ENCODE measurements at regions not wholly inside any gene's neighbourhood (a gene's known extent, or its start where the extent isn't known, plus 50 kb on each side); places are given as distances from the start of the nearest gene placed in this dataset.

DNA sequence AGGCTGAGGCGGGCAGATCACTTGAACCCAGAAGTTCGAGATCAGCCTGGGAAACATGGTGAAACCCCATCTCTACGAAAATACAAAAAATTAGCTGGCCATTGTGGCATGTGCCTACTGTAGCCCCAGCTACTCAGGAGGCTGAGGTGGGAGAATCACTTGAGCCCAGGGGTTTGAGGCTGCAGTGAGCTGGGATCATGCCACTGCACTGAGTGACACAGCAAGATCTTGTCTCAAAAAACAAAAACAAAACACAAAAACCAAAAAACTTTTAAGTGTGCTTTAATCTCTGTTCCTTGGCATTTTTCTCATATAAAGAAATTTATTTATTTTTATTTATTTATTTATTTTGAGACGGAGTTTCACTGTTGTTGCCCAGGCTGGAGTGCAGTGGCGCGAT lies 208.2 kb downstream of the URB2 start:
- no peak for TF ChIP-seq POLR2A (IDR thresholded peaks at IDR 0.05)
- TF ChIP-seq, protein P1, sequence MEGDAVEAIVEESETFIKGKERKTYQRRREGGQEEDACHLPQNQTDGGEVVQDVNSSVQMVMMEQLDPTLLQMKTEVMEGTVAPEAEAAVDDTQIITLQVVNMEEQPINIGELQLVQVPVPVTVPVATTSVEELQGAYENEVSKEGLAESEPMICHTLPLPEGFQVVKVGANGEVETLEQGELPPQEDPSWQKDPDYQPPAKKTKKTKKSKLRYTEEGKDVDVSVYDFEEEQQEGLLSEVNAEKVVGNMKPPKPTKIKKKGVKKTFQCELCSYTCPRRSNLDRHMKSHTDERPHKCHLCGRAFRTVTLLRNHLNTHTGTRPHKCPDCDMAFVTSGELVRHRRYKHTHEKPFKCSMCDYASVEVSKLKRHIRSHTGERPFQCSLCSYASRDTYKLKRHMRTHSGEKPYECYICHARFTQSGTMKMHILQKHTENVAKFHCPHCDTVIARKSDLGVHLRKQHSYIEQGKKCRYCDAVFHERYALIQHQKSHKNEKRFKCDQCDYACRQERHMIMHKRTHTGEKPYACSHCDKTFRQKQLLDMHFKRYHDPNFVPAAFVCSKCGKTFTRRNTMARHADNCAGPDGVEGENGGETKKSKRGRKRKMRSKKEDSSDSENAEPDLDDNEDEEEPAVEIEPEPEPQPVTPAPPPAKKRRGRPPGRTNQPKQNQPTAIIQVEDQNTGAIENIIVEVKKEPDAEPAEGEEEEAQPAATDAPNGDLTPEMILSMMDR (IDR thresholded peaks at IDR 0.05): no peak

Data from Peyer's patch (tissue), 4 donors.